ENCODE measurements at regions not wholly inside any gene's neighbourhood (a gene's known extent, or its start where the extent isn't known, plus 50 kb on each side); places are given as distances from the start of the nearest gene placed in this dataset.

GRCh38 chr6:68053805-68054373 lies 581.2 kb upstream of the ADGRB3 start:
- H3K79me2 ChIP-seq (ENCODE audit: low read length) = no peaks in the 10 kb centered on the region
- no peak overlapping the region for H3K4me2 ChIP-seq (ENCODE audit: low read length)
- TF ChIP-seq EZH2phosphoT487 (IDR thresholded peaks at IDR 0.05; ENCODE audit: borderline replicate concordance, low read length) (no peak), EZH2 (IDR thresholded peaks at IDR 0.05; ENCODE audit: low read length, unreplicated experiment) (no peak), CTCF (conservative IDR thresholded peaks at IDR 0.05; ENCODE audit: low read depth, low read length) (no peak)
- H3K9me3 ChIP-seq (ENCODE audit: low read length) = no peaks in the 10 kb centered on the region
- H3K9me2 ChIP-seq (replicated peaks; ENCODE audit: low read length) = no peaks in the 10 kb centered on the region
- intact Hi-C loops (cut with micrococcal nuclease) = no loop called here
- ChIA-PET CTCF (no interaction called here), POLR2A (ENCODE audit: unreplicated experiment) (no interaction called here)
- no peaks in the 10 kb centered on the region for H3F3A ChIP-seq (ENCODE audit: low read length, unreplicated experiment)
- no peaks in the 10 kb centered on the region for H3K36me3 ChIP-seq (ENCODE audit: low read depth, low read length)
- H3K4me1 ChIP-seq (ENCODE audit: insufficient read depth, low read length) = no peaks in the 10 kb centered on the region
- no peaks in the 10 kb centered on the region for H3K27me3 ChIP-seq (ENCODE audit: low read length)
- no TSS peak for BruUV-seq (replicated peaks)
- no peak overlapping the region for H2AFZ ChIP-seq (ENCODE audit: low read length)
- no peak overlapping the region for H3K4me3 ChIP-seq (ENCODE audit: low read length)
- DNase-seq (no peak), ATAC-seq (no peak)
- no peak overlapping the region for H3K27ac ChIP-seq (ENCODE audit: low read length)
- no peaks in the 10 kb centered on the region for H4K20me1 ChIP-seq (ENCODE audit: low read length)
- H3K9ac ChIP-seq (ENCODE audit: low read length) = no peak overlapping the region

GRCh38 chr6:68052234-68052633 lies 582.8 kb upstream of the ADGRB3 start:
- Histone ChIP-seq H3K4me1 (ENCODE audit: insufficient read depth, low read length) (no peaks in the 10 kb centered on the region), H3K4me2 (ENCODE audit: low read length) (no peak overlapping the region), H3K79me2 (ENCODE audit: low read length) (no peaks in the 10 kb centered on the region), H2AFZ (ENCODE audit: low read length) (no peak overlapping the region), H3K9me2 (replicated peaks; ENCODE audit: low read length) (no peaks in the 10 kb centered on the region), H3K27ac (ENCODE audit: low read length) (no peak overlapping the region), H3K9me3 (ENCODE audit: low read length) (no peaks in the 10 kb centered on the region), H3K27me3 (ENCODE audit: low read length) (no peaks in the 10 kb centered on the region), H3K9ac (ENCODE audit: low read length) (no peak overlapping the region), H3K4me3 (ENCODE audit: low read length) (no peak overlapping the region), H3F3A (ENCODE audit: low read length, unreplicated experiment) (no peaks in the 10 kb centered on the region), H4K20me1 (ENCODE audit: low read length) (no peaks in the 10 kb centered on the region), H3K36me3 (ENCODE audit: low read depth, low read length) (no peaks in the 10 kb centered on the region)
- ChIA-PET CTCF (no interaction called here), POLR2A (ENCODE audit: unreplicated experiment) (no interaction called here)
- intact Hi-C loops (cut with micrococcal nuclease) = no loop called here
- TF ChIP-seq EZH2phosphoT487 (IDR thresholded peaks at IDR 0.05; ENCODE audit: borderline replicate concordance, low read length) (no peak), CTCF (conservative IDR thresholded peaks at IDR 0.05; ENCODE audit: low read depth, low read length) (no peak), EZH2 (IDR thresholded peaks at IDR 0.05; ENCODE audit: low read length, unreplicated experiment) (no peak)
- DNase-seq (no peak), ATAC-seq (no peak)
- BruUV-seq (replicated peaks) = no TSS peak

GRCh38 chr6:68049562-68049961 lies 585.5 kb upstream of the ADGRB3 start:
- H3K79me2 ChIP-seq (ENCODE audit: low read length) = no peaks in the 10 kb centered on the region
- intact Hi-C loops (cut with micrococcal nuclease) = no loop called here
- no peak overlapping the region for H3K4me3 ChIP-seq (ENCODE audit: low read length)
- H3K9me2 ChIP-seq (replicated peaks; ENCODE audit: low read length) = no peaks in the 10 kb centered on the region
- no peak overlapping the region for H3K4me2 ChIP-seq (ENCODE audit: low read length)
- no peaks in the 10 kb centered on the region for H4K20me1 ChIP-seq (ENCODE audit: low read length)
- no peaks in the 10 kb centered on the region for H3K4me1 ChIP-seq (ENCODE audit: insufficient read depth, low read length)
- H3K9ac ChIP-seq (ENCODE audit: low read length) = no peak overlapping the region
- CTCF ChIA-PET = no interaction called here
- no peak overlapping the region for H3K27ac ChIP-seq (ENCODE audit: low read length)
- no peaks in the 10 kb centered on the region for H3F3A ChIP-seq (ENCODE audit: low read length, unreplicated experiment)
- ATAC-seq (no peak), DNase-seq (no peak)
- no peaks in the 10 kb centered on the region for H3K36me3 ChIP-seq (ENCODE audit: low read depth, low read length)
- BruUV-seq (replicated peaks) = no TSS peak
- no peaks in the 10 kb centered on the region for H3K9me3 ChIP-seq (ENCODE audit: low read length)
- no peaks in the 10 kb centered on the region for H3K27me3 ChIP-seq (ENCODE audit: low read length)
- POLR2A ChIA-PET (ENCODE audit: unreplicated experiment) = no interaction called here
- TF ChIP-seq EZH2 (IDR thresholded peaks at IDR 0.05; ENCODE audit: low read length, unreplicated experiment) = no peak
- TF ChIP-seq EZH2phosphoT487 (IDR thresholded peaks at IDR 0.05; ENCODE audit: borderline replicate concordance, low read length) = no peak
- no peak for TF ChIP-seq CTCF (conservative IDR thresholded peaks at IDR 0.05; ENCODE audit: low read depth, low read length)
- H2AFZ ChIP-seq (ENCODE audit: low read length) = no peak overlapping the region
